Neural cell (in vitro differentiated cells): ENCODE measurements at regions not wholly inside any gene's neighbourhood (a gene's known extent, or its start where the extent isn't known, plus 50 kb on each side); places are given as distances from the start of the nearest gene placed in this dataset.

ENCODE experiments used
- H2AFZ ChIP-seq: fragments of 200-600, 300-800 bp; sonication (generic), shearing (Covaris generic); 2 replicates; pipeline ENCODE4 v1.6.0; 2014; ENCODE audit warnings: low read depth, mild to moderate bottlenecking, antibody characterized with exemption, low read length, moderate library complexity
- H3F3A ChIP-seq: fragments of 200-600 bp; shearing (Covaris generic); 2 replicates; pipeline ENCODE4 v1.6.1; 2016; ENCODE audit warnings: mild to moderate bottlenecking, moderate library complexity, mixed read lengths, antibody characterized with exemption, low read length; ENCODE audit not compliant: insufficient read depth, poor library complexity, severe bottlenecking
- H3K27ac ChIP-seq: fragments of 200-600, 300-800 bp; sonication (generic), shearing (Covaris generic); 2 replicates; pipeline ENCODE4 v1.5.1; 2014; ENCODE audit warnings: mild to moderate bottlenecking, low read length, moderate library complexity
- H3K27me3 ChIP-seq: fragments of 300-800, 200-600 bp; sonication (generic), shearing (Covaris generic); 2 replicates; pipeline ENCODE4 v1.6.0; 2014; ENCODE audit warnings: mild to moderate bottlenecking, low read depth, low read length, moderate library complexity; ENCODE audit not compliant: insufficient read depth
- H3K36me3 ChIP-seq: fragments of 300-800, 200-600 bp; sonication (generic), shearing (Covaris generic); 2 replicates; pipeline ENCODE4 v1.5.1; 2014; ENCODE audit warnings: mild to moderate bottlenecking, antibody characterized with exemption, low read length, moderate library complexity; ENCODE audit not compliant: insufficient read depth
- H3K4me2 ChIP-seq: fragments of 300-800, 200-600 bp; sonication (generic), shearing (Covaris generic); 2 replicates; pipeline ENCODE4 v1.6.0; 2014; ENCODE audit warnings: mild to moderate bottlenecking, low read length
- H3K4me3 ChIP-seq: fragments of 300-800, 200-600 bp; sonication (generic), shearing (Covaris generic); 2 replicates; pipeline ENCODE4 v1.5.1; 2014; ENCODE audit warnings: mild to moderate bottlenecking, low read length, moderate library complexity
- H3K79me2 ChIP-seq: fragments of 200-600 bp; shearing (Covaris generic); replicated peaks from 2 replicates; pipeline ENCODE4 v1.6.0; 2014; ENCODE audit warnings: mild to moderate bottlenecking, low read length, moderate library complexity; ENCODE audit not compliant: insufficient read depth
- H3K9ac ChIP-seq: fragments of 300-800, 200-600 bp; sonication (generic), shearing (Covaris generic); 2 replicates; pipeline ENCODE4 v1.6.1; 2016; ENCODE audit warnings: mild to moderate bottlenecking, low read length, mixed read lengths
- H3K9me2 ChIP-seq: fragments of 200-600 bp; shearing (Covaris generic); 2 replicates; pipeline ENCODE4 v1.6.1; 2016; ENCODE audit warnings: mild to moderate bottlenecking, low read length, mixed read lengths; ENCODE audit not compliant: insufficient read depth
- H3K9me3 ChIP-seq: fragments of 200-600, 300-800 bp; sonication (generic), shearing (Covaris generic); 2 replicates; pipeline ENCODE4 v1.6.1; 2016; ENCODE audit warnings: mild to moderate bottlenecking, mixed run types, low read length, moderate library complexity, mixed read lengths
- H4K20me1 ChIP-seq: fragments of 200-600 bp; shearing (Covaris generic); 2 replicates; pipeline ENCODE4 v1.6.1; 2016; ENCODE audit warnings: mild to moderate bottlenecking, mixed run types; ENCODE audit not compliant: insufficient read depth
- EP300 ChIP-seq: fragments of 450-650 bp; conservative IDR thresholded peaks from 2 replicates; pipeline ENCODE4 v1.6.1; 2014; ENCODE audit warnings: antibody characterized with exemption, mild to moderate bottlenecking, moderate library complexity; ENCODE audit not compliant: poor library complexity, severe bottlenecking
- EZH2 ChIP-seq: fragments of 200-600, 300-800 bp; shearing (Covaris generic), sonication (generic); IDR thresholded peaks from 2 replicates; pipeline ENCODE4 v1.6.1; 2014; ENCODE audit warnings: antibody characterized with exemption, low read length, borderline replicate concordance, mild to moderate bottlenecking; ENCODE audit not compliant: insufficient read depth, poor library complexity, severe bottlenecking
- MXI1 ChIP-seq: fragments of 450-650 bp; conservative IDR thresholded peaks from 2 replicates; pipeline ENCODE4 v1.6.1; 2014; ENCODE audit warnings: antibody characterized with exemption, mild to moderate bottlenecking; ENCODE audit not compliant: poor library complexity, severe bottlenecking
- POLR2AphosphoS5 ChIP-seq: IDR thresholded peaks from 2 replicates; pipeline ENCODE4 v1.6.1; 2012
- RAD21 ChIP-seq: fragments of 450-650 bp; conservative IDR thresholded peaks from 2 replicates; pipeline ENCODE4 v1.6.1; 2014; ENCODE audit warnings: antibody characterized with exemption, mild to moderate bottlenecking, moderate library complexity
- SMC3 ChIP-seq: fragments of 450-650 bp; conservative IDR thresholded peaks from 2 replicates; pipeline ENCODE4 v1.6.1; 2014; ENCODE audit warnings: antibody characterized with exemption, mild to moderate bottlenecking, moderate library complexity; ENCODE audit not compliant: poor library complexity
- TAF1 ChIP-seq: IDR thresholded peaks from 2 replicates; pipeline ENCODE4 v1.6.1; 2012; ENCODE audit warnings: low read depth
- TF ChIP-seq, protein P1 (sequence below): fragments of 450-650 bp; IDR thresholded peaks from 2 replicates; pipeline ENCODE4 v1.5.1; 2014; ENCODE audit warnings: antibody characterized with exemption, mild to moderate bottlenecking, moderate library complexity; ENCODE audit not compliant: poor library complexity, severe bottlenecking
- TF ChIP-seq, protein P2 (sequence below): IDR thresholded peaks from 2 replicates; pipeline ENCODE4 v1.6.1; 2012; ENCODE audit warnings: borderline replicate concordance

DNA sequence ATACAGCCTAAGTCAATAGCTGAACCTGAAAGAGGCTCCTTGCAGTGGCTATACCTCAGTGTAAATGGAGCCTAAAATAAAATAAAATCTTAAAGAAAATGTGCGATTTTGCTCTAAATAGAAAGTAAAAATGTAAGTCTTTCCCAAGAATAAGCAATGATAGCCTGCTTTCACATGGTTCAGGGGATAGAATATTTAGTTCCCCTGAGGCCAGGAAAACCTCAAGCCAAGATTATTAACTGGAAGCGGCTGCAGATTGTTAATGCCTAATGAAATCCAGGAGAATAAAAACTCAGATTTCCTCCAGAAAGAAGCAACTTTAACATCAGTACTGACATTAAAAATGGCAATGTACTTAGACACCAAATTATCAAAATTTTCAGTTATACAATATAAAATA lies 463.7 kb downstream of the CYLC2 start:
- Histone ChIP-seq H3K36me3 (no peaks in the 10 kb centered on the region), H3K4me3 (no peak overlapping the region), H3K9ac (no peak overlapping the region), H3K27ac (no peak overlapping the region), H3K9me2 (no peaks in the 10 kb centered on the region), H3K27me3 (no peaks in the 10 kb centered on the region), H3K79me2 (no peaks in the 10 kb centered on the region), H3F3A (no peaks in the 10 kb centered on the region), H3K4me2 (no peak overlapping the region), H2AFZ (no peak overlapping the region), H4K20me1 (no peaks in the 10 kb centered on the region), H3K9me3 (no peaks in the 10 kb centered on the region)
- TF ChIP-seq SMC3 (no peak), EP300 (no peak)
- TF ChIP-seq, protein P1, sequence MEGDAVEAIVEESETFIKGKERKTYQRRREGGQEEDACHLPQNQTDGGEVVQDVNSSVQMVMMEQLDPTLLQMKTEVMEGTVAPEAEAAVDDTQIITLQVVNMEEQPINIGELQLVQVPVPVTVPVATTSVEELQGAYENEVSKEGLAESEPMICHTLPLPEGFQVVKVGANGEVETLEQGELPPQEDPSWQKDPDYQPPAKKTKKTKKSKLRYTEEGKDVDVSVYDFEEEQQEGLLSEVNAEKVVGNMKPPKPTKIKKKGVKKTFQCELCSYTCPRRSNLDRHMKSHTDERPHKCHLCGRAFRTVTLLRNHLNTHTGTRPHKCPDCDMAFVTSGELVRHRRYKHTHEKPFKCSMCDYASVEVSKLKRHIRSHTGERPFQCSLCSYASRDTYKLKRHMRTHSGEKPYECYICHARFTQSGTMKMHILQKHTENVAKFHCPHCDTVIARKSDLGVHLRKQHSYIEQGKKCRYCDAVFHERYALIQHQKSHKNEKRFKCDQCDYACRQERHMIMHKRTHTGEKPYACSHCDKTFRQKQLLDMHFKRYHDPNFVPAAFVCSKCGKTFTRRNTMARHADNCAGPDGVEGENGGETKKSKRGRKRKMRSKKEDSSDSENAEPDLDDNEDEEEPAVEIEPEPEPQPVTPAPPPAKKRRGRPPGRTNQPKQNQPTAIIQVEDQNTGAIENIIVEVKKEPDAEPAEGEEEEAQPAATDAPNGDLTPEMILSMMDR: no peak

DNA sequence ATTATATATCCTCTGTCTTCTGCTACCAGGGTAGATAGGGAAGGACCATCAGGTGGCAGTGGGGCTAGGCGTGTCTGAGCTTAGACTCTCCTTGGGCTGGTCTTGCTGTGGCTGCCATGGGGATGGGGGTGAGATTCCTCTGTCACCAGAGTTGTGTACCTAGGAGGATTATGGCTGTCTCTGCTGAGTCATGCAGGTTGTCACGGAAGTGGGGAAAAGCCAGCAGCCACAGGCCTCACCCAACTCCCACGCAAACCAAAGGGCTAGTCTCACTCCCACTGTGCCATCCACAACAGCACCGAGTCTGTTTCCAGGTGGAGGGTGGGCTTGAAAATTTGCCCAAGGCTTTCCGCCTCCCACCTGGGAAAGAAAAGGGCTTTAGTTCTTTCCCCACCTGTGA lies 476.1 kb downstream of the CYLC2 start:
- H3F3A ChIP-seq: no peaks in the 10 kb centered on the region
- H4K20me1 ChIP-seq: no peaks in the 10 kb centered on the region
- TF ChIP-seq TAF1 (no peak), EZH2 (no peak), RAD21 (no peak), POLR2AphosphoS5 (no peak), MXI1 (no peak)
- TF ChIP-seq, protein P2, sequence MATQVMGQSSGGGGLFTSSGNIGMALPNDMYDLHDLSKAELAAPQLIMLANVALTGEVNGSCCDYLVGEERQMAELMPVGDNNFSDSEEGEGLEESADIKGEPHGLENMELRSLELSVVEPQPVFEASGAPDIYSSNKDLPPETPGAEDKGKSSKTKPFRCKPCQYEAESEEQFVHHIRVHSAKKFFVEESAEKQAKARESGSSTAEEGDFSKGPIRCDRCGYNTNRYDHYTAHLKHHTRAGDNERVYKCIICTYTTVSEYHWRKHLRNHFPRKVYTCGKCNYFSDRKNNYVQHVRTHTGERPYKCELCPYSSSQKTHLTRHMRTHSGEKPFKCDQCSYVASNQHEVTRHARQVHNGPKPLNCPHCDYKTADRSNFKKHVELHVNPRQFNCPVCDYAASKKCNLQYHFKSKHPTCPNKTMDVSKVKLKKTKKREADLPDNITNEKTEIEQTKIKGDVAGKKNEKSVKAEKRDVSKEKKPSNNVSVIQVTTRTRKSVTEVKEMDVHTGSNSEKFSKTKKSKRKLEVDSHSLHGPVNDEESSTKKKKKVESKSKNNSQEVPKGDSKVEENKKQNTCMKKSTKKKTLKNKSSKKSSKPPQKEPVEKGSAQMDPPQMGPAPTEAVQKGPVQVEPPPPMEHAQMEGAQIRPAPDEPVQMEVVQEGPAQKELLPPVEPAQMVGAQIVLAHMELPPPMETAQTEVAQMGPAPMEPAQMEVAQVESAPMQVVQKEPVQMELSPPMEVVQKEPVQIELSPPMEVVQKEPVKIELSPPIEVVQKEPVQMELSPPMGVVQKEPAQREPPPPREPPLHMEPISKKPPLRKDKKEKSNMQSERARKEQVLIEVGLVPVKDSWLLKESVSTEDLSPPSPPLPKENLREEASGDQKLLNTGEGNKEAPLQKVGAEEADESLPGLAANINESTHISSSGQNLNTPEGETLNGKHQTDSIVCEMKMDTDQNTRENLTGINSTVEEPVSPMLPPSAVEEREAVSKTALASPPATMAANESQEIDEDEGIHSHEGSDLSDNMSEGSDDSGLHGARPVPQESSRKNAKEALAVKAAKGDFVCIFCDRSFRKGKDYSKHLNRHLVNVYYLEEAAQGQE: no peak
- no peak overlapping the region for H3K4me3 ChIP-seq
- no peak overlapping the region for H3K4me2 ChIP-seq
- H3K27me3 ChIP-seq: no peaks in the 10 kb centered on the region
- H3K9me3 ChIP-seq: no peaks in the 10 kb centered on the region
- H3K9ac ChIP-seq: no peak overlapping the region
- no peak overlapping the region for H3K27ac ChIP-seq
- H3K79me2 ChIP-seq: no peaks in the 10 kb centered on the region
- no peaks in the 10 kb centered on the region for H3K9me2 ChIP-seq
- no peaks in the 10 kb centered on the region for H3K36me3 ChIP-seq
- H2AFZ ChIP-seq: no peak overlapping the region

DNA sequence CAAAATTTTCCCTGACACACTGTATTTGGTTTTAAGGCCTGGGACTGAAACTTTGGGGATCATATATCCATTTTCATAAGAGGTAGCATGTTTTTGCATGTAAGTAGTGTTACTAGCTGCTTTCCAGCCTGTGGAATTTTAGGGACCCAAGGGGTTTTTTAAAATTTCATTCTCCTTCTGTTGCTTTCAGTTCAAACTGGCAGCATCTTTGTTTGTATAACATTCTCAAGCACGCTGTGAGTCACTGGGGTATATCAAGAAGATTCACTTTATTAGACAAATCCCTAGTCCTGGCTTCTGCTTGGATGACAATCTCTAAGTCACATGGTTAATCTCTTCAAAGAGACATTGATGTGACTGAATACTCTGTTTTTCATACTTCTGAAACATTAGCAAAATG lies 479.0 kb downstream of the CYLC2 start:
- no peak for TF ChIP-seq EP300
- no peak overlapping the region for H2AFZ ChIP-seq
- H3K9ac ChIP-seq: no peak overlapping the region
- H4K20me1 ChIP-seq: no peaks in the 10 kb centered on the region
- H3F3A ChIP-seq: no peaks in the 10 kb centered on the region
- H3K9me2 ChIP-seq: no peaks in the 10 kb centered on the region
- no peaks in the 10 kb centered on the region for H3K27me3 ChIP-seq
- no peaks in the 10 kb centered on the region for H3K9me3 ChIP-seq
- no peaks in the 10 kb centered on the region for H3K36me3 ChIP-seq
- no peak overlapping the region for H3K4me2 ChIP-seq
- H3K79me2 ChIP-seq: no peaks in the 10 kb centered on the region
- no peak overlapping the region for H3K27ac ChIP-seq
- no peak overlapping the region for H3K4me3 ChIP-seq
